NCI-H187 treated with DMSO at 0.1 percent for 48 hours (cell line): ENCODE measurements at regions not wholly inside any gene's neighbourhood (a gene's known extent, or its start where the extent isn't known, plus 50 kb on each side); places are given as distances from the start of the nearest gene placed in this dataset.

Experiments used
- DNase-seq: peaks from one replicate; lab custom pipeline; 2025; lab: John Stamatoyannopoulos, UW

DNA sequence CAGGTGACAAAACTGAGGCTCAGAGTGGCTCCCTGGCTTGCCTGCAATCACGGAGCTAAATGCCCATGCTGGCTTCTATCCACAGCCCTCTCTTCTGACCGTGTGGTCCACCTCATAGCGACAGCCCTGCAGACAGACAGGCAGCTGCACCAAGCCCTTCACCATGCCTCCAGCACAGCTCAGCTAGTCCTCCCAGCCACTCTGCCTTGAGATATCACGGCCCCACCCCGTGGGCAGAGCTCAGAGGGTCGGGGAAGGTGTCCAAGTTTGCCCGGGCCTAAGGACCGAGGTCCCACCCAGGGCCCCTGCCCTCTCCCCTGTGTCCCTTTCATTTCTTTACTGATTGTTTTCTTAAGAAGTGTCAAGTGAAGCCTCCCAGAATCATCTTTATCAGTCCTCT, 128.2 kb upstream of the GLI2 start:
- DNase-seq = no peak

DNA sequence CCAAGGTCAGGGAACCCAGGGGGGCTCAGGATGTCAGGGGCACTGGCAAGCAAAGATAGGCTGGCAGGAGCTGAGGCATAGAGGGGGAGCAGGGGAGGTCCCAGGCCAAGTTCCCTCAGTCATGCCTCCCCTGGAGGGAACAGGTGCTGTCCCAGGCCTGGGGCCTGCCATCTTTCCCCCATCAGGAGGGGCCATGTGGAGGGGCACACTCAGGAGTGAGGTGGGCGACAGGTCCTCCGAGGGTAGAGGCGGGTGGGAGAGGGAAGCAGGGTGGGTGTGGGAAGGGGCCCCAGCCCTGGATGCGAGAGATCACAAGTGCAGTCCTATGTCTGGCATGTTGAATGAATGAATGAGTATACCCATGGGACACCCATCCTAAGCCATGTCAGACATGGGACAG, 127.7 kb upstream of the GLI2 start:
- no peak for DNase-seq

DNA sequence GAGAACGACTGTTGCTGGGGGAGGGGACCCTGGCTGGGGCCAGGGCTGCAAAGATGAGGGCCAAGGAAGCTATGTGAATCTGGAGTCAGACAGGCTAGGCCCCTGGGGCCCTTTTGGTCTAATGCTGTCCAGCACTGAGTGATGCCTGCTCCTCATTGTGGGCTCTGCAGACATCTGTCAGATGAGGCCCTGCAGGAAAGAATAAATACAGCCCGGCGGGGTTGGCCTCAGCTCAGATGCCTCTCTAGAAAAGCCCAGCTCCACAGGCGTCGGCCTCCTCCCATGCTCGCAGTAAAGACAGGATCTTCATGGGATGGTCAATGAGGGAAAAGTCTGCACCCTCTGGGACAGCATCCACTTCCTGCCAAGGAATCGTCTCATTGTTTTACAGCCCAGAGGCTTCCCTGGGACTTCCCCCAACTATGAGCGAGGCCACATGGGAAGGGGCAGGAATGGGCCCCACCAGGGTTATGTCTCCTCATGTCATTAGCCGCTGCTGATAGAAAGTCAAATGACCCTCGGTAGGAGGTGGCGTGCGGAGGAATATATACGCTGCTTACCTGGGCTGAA, 125.8 kb upstream of the GLI2 start:
- DNase-seq = no peak

DNA sequence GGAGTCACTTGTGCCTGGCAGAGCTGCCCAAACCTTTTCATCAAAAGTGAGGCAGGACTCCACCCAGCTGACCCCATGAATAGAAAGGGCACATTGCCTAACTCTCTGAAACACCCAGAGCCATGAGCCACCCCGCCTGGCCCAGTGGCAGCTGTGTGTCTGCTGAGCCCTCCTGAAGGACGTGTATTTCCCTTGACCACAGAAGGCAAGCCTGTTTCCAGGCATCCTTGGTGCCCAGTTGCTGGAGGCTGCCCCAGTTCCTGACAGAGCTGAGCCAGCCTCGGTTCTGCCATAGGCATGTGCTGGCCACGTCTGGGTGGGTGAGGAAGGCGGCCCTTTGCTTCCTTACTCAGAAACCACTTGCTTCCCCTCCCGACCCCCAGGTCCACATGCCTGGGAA, 124.7 kb upstream of the GLI2 start:
- DNase-seq = no peak

GRCh38 chr2:120611961-120612360, 123.7 kb upstream of the GLI2 start:
- DNase-seq = no peak

GRCh38 chr2:120612471-120612870, 123.2 kb upstream of the GLI2 start:
- no peak for DNase-seq

GRCh38 chr2:120612931-120613330, 122.7 kb upstream of the GLI2 start:
- DNase-seq = no peak

DNA sequence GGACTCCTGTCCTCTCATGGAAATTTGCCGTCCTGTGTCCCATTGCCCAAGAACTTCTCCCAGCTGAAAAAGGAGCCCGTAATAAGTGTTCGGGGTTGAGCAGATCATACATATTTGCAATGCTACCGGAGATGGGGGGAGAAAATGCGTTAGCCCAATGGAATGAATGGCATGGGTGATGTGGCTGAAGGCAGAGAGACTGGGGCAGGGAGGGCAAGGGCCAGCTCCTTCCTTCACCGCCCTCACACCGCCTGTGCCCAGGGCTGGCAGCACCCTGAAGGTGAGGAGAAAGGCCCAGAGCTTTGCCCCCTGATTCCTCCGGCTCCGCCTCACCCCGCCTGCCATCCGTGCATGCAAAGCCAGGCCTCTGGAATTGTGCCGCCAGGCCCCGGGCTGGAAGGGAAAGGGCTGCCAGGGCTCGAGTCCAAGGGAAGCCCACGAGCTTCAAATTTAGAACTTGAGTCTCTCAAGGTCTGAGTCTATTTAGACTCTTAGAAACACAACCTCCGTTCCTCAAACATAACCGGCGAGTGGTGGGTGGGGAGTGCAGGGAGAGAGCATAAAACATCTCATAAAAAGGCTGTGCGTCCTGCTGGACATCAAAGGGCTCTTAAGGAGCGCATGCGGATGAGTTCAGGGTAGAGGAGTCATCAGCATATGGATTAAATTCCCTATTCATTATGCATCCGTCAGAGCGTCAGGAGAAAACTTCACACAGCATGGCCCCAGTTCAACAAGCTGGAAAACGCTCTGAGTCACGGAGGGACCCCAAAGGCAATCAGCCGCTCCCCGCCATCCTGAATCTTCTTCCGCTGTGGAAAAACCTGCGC, 121.7 kb upstream of the GLI2 start:
- DNase-seq = no peak

DNA sequence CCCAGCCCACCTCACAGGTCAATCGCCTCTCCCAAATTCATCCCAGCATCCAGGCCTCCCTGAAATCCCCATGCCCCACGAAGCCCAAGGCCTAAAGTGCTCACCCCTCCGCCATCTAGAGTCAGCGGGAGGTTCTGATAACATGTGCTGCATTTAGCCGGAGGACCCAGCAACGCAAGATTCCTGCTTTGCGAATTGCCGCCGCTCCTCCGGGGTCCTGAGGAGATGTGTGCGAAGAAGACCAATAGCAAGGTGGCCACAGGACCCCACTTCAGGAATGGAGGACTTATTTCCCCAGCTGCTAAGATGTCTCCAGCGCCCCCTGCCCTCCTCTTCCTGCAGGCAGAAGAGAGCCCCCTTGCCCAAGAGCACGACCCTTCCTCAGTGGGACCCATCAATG, 120.8 kb upstream of the GLI2 start:
- no peak for DNase-seq

- DNase-seq = no peak
Observed at GRCh38 chr2:120616261-120616660, 119.4 kb upstream of the GLI2 start.

DNA sequence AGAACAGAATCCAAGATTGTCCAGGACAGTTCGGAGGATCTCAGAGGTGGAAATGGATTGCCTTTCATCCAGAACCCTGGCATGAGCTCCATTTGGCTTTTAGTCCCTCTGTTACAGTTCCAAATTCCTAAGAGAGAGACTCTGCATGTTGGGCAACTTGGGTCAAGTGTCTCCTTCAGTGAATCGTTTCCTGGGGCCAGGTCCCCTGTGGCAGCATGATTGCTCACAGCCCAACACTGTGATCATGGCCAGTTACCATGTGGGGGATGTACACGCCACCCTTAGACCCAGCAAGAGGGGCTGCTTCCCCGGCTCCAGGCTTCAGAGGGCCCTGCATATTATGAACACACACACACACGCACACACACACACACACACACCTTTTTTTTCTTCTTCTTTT, 118.6 kb upstream of the GLI2 start:
- no peak for DNase-seq

- DNase-seq = no peak
Observed at GRCh38 chr2:120618830-120619229, 116.8 kb upstream of the GLI2 start.

GRCh38 chr2:120619579-120619978, 116.1 kb upstream of the GLI2 start:
- no peak for DNase-seq

- DNase-seq = no peak
Observed at GRCh38 chr2:120620025-120620793, 115.5 kb upstream of the GLI2 start.

- no peak for DNase-seq
Observed at GRCh38 chr2:120622159-120622869, 113.4 kb upstream of the GLI2 start.

- no peak for DNase-seq
Observed at GRCh38 chr2:120622886-120623753, 112.5 kb upstream of the GLI2 start.

DNA sequence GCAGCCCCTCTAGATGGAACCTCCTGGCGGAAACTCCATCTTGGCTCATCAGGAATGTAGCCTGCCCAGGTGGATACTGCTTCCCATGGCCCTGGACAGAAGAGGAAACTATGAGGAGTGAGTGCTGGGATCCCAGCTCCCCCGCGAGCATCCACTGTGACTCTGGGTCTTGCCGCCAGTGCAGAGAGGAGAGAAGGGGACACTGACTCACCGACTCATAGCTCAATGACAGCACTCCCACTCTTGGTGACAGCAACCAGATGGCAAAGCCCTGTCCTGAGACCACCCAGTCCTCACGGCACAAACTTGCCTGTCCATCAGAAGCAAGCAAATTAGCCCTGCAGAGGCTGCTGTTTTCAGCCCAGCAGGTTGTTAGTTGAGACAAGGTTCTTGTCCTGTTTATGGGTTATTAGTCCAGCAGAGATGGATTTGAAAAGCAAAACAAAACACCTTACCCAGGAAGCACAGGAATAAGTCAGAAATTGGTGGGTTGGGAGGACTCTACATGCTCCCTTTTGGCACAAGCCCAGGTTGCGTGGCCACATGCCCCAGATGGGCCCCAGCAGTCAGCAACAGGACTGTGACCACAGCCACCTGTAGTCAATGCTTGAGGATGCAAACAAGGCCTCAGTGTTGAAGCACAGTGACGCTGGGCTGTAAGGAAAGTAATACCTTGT, 111.5 kb upstream of the GLI2 start:
- DNase-seq = no peak

GRCh38 chr2:120624738-120625446, 110.8 kb upstream of the GLI2 start:
- DNase-seq = no peak

GRCh38 chr2:120625865-120626560, 109.7 kb upstream of the GLI2 start:
- DNase-seq = no peak

DNA sequence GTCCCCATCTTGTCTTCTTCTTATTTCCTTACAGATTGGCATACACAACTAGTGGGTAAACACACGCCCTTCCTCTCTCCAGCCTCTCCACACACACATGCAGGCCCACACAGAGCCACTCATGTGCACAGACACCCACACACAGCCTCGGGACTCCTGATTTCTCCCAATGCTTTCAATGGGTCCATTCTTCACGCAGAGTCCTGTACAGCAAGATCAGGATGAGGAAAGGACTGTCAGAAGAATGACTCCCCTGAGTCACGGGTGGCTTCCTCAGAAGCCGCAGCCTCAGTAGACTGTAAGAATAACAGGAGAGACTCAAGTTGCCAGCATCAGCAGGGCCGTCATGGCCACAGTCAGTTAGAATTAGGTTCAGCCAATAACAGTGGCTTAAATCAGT, 109.1 kb upstream of the GLI2 start:
- no peak for DNase-seq
